ENCODE measurements at regions not wholly inside any gene's neighbourhood (a gene's known extent, or its start where the extent isn't known, plus 50 kb on each side); places are given as distances from the start of the nearest gene placed in this dataset.

DNA sequence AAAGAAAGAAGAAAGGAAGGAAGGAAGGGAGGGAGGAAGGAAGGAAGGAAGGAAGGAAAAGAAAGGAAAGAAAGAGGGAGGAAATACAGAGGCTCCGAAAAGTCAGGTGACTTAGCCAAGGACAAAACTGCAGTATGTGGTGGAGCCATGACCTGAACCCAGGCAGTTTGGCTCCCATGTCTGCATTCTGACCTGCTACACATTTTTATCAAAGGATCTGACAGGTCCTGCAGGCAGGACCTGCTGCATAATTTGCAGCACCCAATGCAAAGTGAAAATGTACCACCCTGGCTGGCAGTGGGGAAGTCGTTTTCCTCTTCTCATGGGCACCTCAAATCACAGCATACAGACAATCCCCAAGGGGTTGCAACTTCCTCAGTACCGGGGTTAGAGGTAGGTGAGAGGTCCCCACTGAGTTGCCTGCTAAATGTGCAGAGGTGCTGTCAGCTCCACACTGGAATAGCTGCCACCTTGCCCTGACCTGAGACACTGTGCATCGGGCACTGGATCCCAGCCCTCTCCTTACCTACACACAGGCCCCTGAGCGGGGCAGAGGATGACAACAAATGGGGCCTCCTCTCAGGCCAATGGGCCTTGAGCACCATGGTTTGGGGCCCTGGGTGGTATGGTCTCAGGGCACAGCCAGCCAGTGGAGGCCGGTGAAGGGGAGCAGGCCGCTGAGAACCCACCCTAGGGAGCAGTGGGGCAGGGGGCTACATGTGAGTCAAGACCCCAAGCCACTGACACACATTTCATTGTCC is 175.1 kb downstream of the SHQ1 start:
- peaks cover 8% of the 10 kb centered on the region for H3K27me3 Mint-ChIP-seq (ENCODE audit: low read depth)
- peaks cover 6% of the 10 kb centered on the region for H3K4me1 Mint-ChIP-seq (ENCODE audit: low read depth)
- H3K4me3 Mint-ChIP-seq: no peak overlapping the region
- no peaks in the 10 kb centered on the region for H3K36me3 Mint-ChIP-seq (ENCODE audit: insufficient read depth in 2 of 2)
- H3K9me3 Mint-ChIP-seq: no peaks in the 10 kb centered on the region
- DNase-seq (no peak), ATAC-seq (replicated peaks in 1 of 2) (no peak)
- no peak overlapping the region for H3K27ac Mint-ChIP-seq

DNA sequence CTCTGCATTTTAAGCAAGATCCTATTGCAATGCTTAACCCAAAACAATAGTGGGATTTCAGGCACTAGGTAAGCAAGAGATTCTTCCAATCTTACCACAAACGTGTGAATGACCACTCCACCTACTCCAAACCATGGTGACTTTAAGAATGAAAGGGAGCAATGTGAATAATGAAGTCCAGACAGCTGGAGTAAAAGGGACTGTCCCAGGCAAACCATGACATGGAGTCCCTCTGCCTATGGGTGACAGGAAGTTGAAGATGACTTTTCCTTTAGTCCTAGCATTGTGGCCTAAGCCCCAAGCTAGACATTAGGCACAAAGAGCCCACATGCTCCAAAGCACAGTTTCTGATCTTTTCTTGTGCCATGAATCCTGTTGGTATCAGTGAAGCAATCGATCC is 179.0 kb downstream of the SHQ1 start:
- Mint-ChIP-seq H3K9me3 (no peaks in the 10 kb centered on the region), H3K27me3 (ENCODE audit: low read depth) (peaks cover 8% of the 10 kb centered on the region), H3K4me1 (ENCODE audit: low read depth) (peaks cover 6% of the 10 kb centered on the region), H3K27ac (no peak overlapping the region), H3K36me3 (ENCODE audit: insufficient read depth in 2 of 2) (no peaks in the 10 kb centered on the region), H3K4me3 (no peak overlapping the region)
- DNase-seq (no peak), ATAC-seq (replicated peaks in 1 of 2) (no peak)

DNA sequence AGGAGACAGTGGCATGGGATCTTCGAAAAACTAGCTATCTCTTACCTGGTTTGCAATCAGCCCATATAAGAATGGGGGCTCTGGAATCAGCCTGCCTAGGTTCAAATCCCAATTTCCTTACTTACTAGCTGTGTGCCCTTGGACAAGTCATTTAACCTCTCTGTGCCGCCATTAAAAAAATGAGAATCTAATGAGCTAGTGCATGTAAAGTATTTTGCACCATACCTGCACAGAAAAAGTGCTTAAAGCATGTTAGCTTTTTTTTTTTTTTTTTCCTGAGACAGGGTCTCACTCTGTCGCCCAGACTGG is 181.8 kb downstream of the SHQ1 start:
- peaks cover 6% of the 10 kb centered on the region for H3K4me1 Mint-ChIP-seq (ENCODE audit: low read depth)
- ATAC-seq (replicated peaks in 1 of 2) (no peak), DNase-seq (no peak)
- no peak overlapping the region for H3K4me3 Mint-ChIP-seq
- H3K27me3 Mint-ChIP-seq (ENCODE audit: low read depth): no peaks in the 10 kb centered on the region
- H3K9me3 Mint-ChIP-seq: no peaks in the 10 kb centered on the region
- H3K36me3 Mint-ChIP-seq (ENCODE audit: insufficient read depth in 2 of 2): no peaks in the 10 kb centered on the region
- H3K27ac Mint-ChIP-seq: no peak overlapping the region

DNA sequence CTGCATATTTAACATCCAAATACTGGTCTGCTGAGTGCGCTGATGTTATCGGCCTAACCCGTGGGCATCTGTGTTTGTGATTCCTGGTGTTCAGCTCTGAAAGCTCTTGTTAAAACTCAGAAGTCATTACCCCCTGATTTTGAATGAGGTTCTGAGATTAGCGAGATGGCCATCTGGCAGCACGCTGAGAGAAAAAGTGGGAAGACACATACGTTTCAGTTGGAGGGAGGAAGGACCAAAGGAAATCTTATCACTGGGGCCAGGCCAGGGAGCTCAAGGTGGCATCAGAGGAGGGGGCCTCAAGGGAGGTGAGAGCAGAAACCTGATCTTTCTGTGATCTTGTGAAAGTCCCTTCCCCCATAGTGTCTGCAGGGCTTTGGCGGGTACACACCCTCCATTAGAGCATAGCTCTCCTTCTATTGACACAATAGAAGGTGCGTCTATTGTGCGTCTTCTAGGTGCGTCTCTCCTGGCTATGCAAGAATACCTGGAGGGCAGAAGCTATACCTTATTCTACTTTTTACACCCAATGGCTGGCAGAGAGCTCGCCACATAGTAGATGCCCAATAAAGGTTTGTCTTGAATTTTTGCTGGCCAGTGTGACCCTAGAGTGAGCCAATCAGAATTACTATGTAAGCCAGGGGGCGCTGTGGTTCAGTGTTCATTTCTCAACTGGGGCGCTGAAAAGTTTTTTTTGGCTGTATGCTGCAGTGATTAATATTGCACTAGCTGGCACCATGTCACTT is 182.4 kb downstream of the SHQ1 start:
- Mint-ChIP-seq H3K27me3 (ENCODE audit: low read depth) (no peaks in the 10 kb centered on the region), H3K36me3 (ENCODE audit: insufficient read depth in 2 of 2) (no peaks in the 10 kb centered on the region), H3K4me1 (ENCODE audit: low read depth) (peaks cover 6% of the 10 kb centered on the region), H3K9me3 (no peaks in the 10 kb centered on the region), H3K4me3 (no peak overlapping the region), H3K27ac (no peak overlapping the region)
- peak; percentile 62 to 72 for DNase-seq
- ATAC-seq (replicated peaks in 1 of 2): peak; percentile 69 to 73

DNA sequence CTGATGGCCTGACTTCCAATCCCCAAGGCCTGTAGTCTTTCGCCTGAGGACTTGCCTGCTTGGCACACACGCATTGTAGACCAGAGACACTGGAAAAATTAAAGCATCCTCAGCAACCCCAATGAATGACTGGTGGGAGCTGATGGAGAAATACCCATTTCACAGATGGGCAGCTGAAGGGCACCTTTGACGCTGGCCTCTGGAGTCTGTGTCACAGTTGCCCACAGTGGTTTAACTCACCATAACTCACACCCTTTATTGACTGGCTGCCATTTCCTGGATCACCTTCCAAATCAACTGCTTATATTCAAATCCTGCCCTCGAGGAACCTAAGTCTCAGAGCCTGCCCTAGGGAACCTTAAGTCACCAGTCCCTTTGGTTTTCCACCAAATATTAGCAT is 183.1 kb downstream of the SHQ1 start:
- DNase-seq (no peak), ATAC-seq (replicated peaks in 1 of 2) (no peak)
- H3K4me1 Mint-ChIP-seq (ENCODE audit: low read depth): peaks cover 6% of the 10 kb centered on the region
- H3K27ac Mint-ChIP-seq: no peak overlapping the region
- H3K4me3 Mint-ChIP-seq: no peak overlapping the region
- H3K36me3 Mint-ChIP-seq (ENCODE audit: insufficient read depth in 2 of 2): no peaks in the 10 kb centered on the region
- no peaks in the 10 kb centered on the region for H3K27me3 Mint-ChIP-seq (ENCODE audit: low read depth)
- no peaks in the 10 kb centered on the region for H3K9me3 Mint-ChIP-seq

DNA sequence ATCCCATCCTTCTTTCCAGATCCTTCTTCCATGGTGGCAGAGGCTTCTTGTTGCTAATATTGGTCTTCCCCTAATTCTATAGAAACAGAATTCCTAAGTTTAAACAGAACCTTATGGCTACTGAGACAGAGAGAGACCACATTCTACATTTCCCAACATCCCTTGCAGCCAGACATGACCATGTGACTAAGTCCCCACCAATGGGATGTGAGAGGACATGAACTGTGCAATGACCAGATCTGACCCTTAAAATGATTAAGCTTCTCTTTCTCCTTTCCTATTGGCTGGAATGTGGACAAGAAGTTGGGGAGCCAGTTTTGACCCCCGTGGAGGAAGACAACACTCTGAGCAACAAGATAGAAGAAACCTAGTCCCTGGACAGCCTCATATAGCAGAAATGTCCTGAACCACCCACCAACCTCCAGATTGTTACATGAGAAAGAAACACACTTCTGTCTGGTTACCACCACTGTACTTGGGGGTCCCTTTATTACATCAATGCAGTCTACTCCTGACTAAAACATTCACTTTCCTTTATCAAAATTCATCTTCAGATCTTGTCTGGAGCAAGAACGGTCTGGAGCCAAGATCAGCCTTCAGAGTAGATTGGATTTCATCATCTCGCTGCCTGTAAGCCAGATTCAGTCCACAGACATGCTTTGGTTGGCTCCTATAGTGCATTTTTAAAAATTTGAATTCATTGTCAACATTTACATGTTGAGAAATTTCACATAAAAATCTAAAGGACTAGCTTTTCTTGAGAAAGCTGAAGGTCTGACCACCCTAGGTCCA is 183.9 kb downstream of the SHQ1 start:
- Mint-ChIP-seq H3K4me3 (no peak overlapping the region), H3K27me3 (ENCODE audit: low read depth) (peaks cover 6% of the 10 kb centered on the region), H3K27ac (no peak overlapping the region), H3K36me3 (ENCODE audit: insufficient read depth in 2 of 2) (no peaks in the 10 kb centered on the region), H3K9me3 (no peaks in the 10 kb centered on the region), H3K4me1 (ENCODE audit: low read depth) (peaks cover 13% of the 10 kb centered on the region)
- ATAC-seq (replicated peaks in 1 of 2) (no peak), DNase-seq (no peak)

- Mint-ChIP-seq H3K4me3 (no peak overlapping the region), H3K27me3 (ENCODE audit: low read depth) (peaks cover 16% of the 10 kb centered on the region)
- DNase-seq: no peak
These were observed 184.8 kb downstream of the SHQ1 start for GRCh38 chr3:72663429-72663828.

DNA sequence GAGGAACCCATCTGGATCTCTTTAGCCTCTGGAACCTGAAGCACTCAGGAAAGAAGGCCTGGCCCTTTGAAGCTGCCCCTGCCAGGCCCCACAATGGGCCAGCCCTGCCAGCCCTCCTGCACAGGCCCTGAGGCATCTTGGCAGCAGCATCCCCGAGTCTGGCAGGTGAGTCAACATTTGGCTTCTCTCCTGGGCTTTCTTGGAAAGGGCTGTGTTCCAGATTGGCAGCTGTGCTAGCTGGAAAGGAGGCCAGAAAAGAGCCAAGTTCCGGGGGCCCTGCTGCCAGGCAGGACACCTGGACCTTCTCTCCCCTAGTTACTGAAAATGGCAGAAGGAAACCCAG is 187.2 kb downstream of the SHQ1 start:
- H3K36me3 Mint-ChIP-seq (ENCODE audit: insufficient read depth in 2 of 2): no peaks in the 10 kb centered on the region
- DNase-seq (no peak), ATAC-seq (replicated peaks in 1 of 2) (no peak)
- peaks cover 16% of the 10 kb centered on the region for H3K27me3 Mint-ChIP-seq (ENCODE audit: low read depth)
- no peak overlapping the region for H3K4me3 Mint-ChIP-seq
- H3K27ac Mint-ChIP-seq: no peak overlapping the region
- peaks cover 32% of the 10 kb centered on the region for H3K4me1 Mint-ChIP-seq (ENCODE audit: low read depth)
- no peaks in the 10 kb centered on the region for H3K9me3 Mint-ChIP-seq

More at GRCh38 chr3:72663429-72663828, 184.8 kb downstream of the SHQ1 start:
- Mint-ChIP-seq H3K27ac (no peak overlapping the region), H3K36me3 (ENCODE audit: insufficient read depth in 2 of 2) (no peaks in the 10 kb centered on the region), H3K4me1 (ENCODE audit: low read depth) (peaks cover 16% of the 10 kb centered on the region), H3K9me3 (no peaks in the 10 kb centered on the region)
- ATAC-seq (replicated peaks in 1 of 2): no peak

- Mint-ChIP-seq H3K4me3 (no peak overlapping the region), H3K27ac (no peak overlapping the region), H3K27me3 (ENCODE audit: low read depth) (peaks cover 16% of the 10 kb centered on the region), H3K4me1 (ENCODE audit: low read depth) (peaks cover 32% of the 10 kb centered on the region), H3K9me3 (no peaks in the 10 kb centered on the region), H3K36me3 (ENCODE audit: insufficient read depth in 2 of 2) (no peaks in the 10 kb centered on the region)
- ATAC-seq (replicated peaks in 1 of 2): no peak
- no peak for DNase-seq
These were observed 187.8 kb downstream of the SHQ1 start for GRCh38 chr3:72660270-72661114.

DNA sequence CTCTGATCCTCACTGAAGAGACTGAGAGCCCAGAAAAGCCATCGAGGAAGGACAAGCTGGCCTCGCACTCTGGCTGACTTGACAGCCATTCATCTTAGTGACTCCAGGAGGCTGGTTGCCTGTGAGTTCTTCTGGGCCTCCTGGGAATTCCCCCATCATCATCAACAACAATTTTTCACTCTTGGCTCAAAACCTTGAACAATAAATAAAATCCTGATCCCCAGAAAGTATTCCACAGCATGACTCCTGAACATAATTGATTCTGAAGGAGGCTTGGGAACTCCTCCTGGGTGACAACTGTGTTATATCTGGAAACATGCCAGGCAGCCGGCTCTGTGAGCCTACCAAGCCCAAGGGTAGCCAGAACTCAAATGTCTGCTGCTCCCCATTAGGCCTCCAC is 188.6 kb downstream of the SHQ1 start:
- no peak for ATAC-seq (replicated peaks in 1 of 2)
- Mint-ChIP-seq H3K36me3 (ENCODE audit: insufficient read depth in 2 of 2) (no peaks in the 10 kb centered on the region), H3K4me3 (no peak overlapping the region), H3K27me3 (ENCODE audit: low read depth) (peaks cover 23% of the 10 kb centered on the region), H3K4me1 (ENCODE audit: low read depth) (peaks cover 38% of the 10 kb centered on the region), H3K27ac (peak overlapping the region; percentile 11), H3K9me3 (no peaks in the 10 kb centered on the region)
- DNase-seq: no peak

DNA sequence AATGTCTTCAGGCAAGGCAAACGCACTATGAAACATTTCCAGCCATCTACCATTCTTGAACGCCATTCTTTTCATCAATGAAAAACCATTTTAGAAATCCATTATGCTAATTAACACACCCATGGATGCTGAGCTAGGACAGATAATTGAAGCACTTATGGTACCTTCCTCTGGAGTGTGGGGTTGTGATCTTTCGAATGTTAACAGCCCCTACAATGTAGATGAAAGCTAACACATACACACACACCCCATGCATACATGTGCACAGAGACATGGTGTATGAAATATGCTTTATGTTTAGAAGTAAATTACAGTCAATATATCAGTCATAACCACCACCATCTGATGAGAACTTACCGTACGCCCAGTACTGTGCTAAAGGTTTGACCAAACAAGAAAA is 189.1 kb downstream of the SHQ1 start:
- ATAC-seq (replicated peaks in 1 of 2) (no peak), DNase-seq (no peak)
- Mint-ChIP-seq H3K4me1 (ENCODE audit: low read depth) (peaks cover 38% of the 10 kb centered on the region), H3K4me3 (no peak overlapping the region), H3K27me3 (ENCODE audit: low read depth) (peaks cover 25% of the 10 kb centered on the region), H3K27ac (peak overlapping the region; percentile 11), H3K36me3 (ENCODE audit: insufficient read depth in 2 of 2) (no peaks in the 10 kb centered on the region), H3K9me3 (no peaks in the 10 kb centered on the region)

DNA sequence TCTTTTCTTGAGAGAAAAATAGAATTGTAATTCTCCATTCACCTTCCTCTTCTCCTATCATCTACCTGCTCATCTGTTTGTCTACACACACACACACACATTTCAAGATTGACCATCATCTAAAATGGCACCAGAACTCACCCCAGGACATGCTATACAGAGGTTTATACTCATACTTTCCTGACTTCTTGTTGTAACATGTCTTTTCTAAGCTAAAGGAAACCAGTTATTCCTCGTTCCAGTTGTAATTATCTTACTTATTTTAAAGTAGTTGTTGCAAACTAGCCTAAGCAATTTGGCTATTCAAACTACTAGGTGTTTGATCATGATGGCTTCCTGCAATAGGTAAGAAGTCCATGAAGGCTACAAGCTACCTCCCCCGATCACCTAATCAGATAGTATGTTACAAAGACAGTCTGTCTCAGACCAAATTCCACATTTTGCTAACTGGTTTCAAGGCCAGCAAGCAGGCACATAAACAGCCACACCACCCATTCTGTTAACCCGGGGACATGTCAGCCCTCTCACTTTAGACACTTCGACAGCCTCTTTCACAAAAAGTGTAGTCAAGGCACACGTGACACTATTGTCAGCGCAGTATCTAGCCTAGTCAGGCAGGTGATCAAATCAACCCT is 189.7 kb downstream of the SHQ1 start:
- no peak for ATAC-seq (replicated peaks in 1 of 2)
- H3K36me3 Mint-ChIP-seq (ENCODE audit: insufficient read depth in 2 of 2): no peaks in the 10 kb centered on the region

More for the DNA sequence above, 189.7 kb downstream of the SHQ1 start:
- H3K27ac Mint-ChIP-seq: no peak overlapping the region
- peaks cover 25% of the 10 kb centered on the region for H3K27me3 Mint-ChIP-seq (ENCODE audit: low read depth)
- no peak overlapping the region for H3K4me3 Mint-ChIP-seq
- DNase-seq: no peak
- H3K9me3 Mint-ChIP-seq: no peaks in the 10 kb centered on the region
- peaks cover 38% of the 10 kb centered on the region for H3K4me1 Mint-ChIP-seq (ENCODE audit: low read depth)
